ENCODE measurements at regions not wholly inside any gene's neighbourhood (a gene's known extent, or its start where the extent isn't known, plus 50 kb on each side); places are given as distances from the start of the nearest gene placed in this dataset.
"Not testable (repeated sequence)": the region's sequence is repeated elsewhere in the genome, so short reads cannot be mapped to it uniquely, and the experiment has no call there.

DNA sequence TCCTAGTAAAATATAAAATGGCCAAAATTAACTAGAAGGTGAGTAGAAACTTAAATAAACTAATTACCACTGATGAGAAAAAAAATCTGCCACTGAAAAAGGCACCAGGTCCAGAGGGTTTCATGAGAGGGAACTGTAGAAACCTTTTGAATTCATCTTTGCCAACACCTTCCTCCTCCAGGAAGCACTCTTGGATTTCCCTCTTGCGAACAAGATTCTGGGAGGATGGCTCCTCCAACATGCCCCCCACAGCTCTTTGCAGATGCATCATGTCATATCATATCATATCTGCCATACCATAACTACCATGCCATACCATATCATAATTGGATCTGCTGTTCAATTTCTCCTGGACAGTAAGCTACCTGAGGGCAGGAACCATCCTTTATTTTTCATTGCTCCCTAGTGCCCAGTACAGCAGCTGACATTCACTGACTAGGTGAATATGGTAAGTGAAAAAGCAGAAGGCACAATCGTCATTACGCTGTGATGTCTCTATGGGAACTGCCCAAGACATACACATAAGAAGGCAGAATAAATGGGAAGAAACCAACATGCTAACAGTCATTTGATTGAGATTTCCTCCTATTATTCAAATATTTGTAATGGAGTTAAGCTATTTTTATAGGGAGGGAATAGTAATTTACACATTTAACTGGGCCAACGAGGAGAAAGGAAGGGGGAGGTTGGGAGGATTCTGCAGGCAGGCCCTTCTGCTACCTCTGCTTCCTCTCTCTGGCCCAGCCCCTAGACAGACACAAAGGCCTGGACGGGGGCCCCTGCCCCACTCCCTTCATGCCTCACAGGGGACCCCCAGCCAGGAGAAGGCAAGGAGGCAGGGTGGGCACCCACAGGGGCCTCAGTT is 110.1 kb upstream of the SMURF2 start:
- no peak for DNase-seq

DNA sequence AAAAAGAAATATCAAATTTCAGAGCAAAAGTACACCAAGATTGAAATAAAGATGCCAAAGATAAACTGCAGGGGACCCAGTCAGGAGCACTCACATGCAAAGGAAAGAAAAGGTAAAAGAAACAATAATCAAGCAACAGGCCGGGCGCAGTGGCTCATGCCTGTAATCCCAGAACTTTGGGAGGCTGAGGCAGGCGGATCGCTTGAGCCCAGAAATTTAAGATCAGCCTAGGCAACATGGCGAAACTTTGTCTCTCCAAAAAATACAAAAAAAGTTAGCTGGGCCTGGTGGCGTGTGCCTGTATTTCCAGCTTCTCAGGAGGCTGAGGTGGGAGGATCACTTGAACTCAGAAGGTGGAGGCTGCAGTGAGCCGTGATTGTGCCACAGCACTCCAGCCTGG is 107.6 kb upstream of the SMURF2 start:
- no peak for DNase-seq

DNA sequence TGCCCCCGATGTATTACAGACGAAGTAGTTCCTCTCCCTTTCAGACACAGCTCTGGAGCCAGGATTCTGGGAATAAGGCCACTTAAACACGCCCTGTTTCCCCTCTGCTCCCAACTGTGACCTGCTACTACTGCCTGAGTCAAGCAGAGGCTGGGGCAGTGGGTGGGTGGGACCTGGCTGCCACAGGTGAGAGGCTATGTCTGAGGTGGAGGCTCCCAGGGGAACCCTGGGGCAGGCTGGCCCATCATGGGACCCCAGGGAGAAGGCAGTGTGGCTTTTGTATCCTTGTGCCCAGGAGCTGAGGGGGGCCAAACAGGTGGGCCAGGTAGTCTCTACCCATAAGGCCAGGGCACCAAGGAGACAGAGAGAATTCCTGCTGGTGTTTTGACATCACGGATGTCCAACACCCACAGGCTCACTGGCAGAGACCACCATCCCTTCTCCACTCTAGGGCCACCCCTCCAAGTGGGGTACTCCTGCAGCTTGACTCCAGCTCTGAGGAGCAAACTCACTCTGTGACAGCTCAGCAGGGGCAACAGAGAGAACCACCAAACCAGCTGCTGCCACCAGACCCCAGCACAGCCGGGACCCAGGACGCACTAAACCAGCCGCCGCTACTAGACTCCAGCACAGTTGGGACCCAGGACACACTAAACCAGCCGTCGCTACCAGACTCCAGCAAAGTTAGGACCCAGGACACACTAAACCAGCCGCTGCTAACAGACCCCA is 105.3 kb upstream of the SMURF2 start:
- DNase-seq, result no peak

DNA sequence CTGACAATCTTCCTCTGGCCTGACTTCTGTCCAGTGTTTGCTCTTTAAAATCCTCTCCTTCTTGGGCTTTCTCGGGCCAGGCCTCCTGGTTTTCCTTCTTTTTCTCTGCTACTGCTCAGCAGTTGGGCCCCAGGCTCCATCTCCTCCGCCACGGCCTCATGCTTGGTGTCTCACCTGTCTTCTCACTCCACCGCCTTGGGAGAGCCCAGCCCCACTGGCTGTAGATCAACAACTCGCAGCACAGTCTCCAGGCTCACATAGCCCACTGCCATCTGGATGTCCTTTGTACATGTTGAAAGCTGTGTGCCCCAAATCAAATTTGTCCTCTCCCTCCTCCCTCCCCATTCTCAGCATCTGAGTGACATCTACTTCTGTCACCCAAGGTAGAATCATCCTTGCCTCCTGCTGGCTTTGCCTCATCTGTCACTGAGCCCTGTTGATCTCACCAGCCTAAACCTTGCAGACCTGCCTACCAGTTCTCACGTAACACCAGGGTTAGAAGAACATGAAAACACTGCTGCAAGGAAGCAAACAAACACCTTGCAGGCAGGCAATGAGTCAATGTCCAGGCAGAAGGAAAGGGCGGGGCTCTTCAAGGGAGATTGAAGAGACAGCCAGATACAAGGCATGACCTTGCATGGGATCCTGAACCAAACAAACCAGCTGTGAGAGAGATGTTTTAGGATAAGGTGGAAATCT is 103.2 kb upstream of the SMURF2 start:
- DNase-seq, result no peak

DNA sequence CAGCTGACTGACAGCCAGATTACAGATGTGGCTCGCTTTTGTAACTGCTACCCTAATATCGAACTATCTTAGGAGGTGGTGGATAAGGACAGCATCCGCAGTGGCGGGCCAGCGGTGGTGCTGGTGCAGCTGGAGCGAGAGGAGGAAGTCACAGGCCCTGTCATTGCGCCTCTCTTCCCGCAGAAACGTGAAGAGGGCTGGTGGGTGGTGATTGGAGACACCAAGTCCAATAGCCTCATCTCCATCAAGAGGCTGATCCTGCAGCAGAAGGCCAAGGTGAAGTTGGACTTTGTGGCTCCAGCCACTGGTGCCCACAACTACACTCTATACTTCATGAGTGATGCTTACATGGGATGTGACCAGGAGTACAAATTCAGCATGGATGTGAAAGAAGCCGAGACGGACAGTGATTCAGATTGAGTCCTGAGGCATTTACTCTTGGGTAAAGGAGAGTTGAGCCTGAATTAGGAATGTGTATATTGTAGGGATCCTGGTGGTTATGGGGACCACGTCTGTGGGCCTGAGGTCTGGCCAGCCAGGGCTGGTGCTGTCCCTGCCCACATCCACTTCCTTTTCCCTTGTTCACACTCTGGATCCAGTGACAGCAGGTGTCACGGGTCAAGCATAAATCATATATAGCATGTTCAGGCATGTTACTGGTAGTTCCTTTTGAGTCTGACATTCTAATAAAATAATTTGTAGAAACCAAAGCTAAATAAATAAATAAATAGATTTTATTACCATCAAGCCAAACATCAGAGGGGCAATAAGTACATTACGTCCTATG is 89.0 kb upstream of the SMURF2 start:
- no peak for DNase-seq

DNA sequence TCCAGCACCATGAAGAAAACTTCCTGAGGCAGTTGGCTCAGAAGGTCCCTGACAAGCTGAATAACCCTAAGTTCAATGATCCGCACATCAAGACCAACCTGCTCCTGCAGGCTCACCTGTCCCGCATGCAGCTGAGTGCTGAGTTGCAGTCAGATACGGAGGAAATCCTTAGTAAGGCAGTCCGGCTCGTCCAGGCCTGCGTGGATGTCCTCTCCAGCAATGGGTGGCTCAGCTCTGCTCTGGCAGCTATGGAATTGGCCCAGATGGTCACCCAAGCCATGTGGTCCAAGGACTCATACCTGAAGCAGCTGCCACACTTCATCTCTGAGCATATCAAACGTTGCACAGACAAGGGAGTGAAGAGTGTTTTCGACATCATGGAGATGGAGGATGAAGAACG is 88.4 kb upstream of the SMURF2 start:
- DNase-seq, result no peak

DNA sequence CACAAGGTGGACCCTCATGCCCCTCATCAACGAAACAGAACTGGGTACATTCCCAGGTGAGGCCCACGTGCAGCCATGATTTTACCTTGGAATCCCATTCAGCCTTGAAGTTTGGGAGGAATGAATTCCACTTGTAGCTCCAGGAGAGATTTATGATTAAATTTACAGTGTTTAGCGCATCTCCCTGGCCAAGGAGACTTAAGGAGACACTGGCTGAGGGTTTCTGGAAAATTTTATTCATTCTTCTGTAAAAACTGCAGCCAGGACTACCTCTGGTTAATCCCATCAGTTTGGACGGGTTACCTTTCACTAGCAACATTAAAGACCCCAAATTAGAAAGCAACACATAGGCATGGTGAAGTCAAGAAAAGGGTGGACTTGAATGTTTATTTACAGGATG is 87.2 kb upstream of the SMURF2 start:
- DNase-seq, result no peak

DNA sequence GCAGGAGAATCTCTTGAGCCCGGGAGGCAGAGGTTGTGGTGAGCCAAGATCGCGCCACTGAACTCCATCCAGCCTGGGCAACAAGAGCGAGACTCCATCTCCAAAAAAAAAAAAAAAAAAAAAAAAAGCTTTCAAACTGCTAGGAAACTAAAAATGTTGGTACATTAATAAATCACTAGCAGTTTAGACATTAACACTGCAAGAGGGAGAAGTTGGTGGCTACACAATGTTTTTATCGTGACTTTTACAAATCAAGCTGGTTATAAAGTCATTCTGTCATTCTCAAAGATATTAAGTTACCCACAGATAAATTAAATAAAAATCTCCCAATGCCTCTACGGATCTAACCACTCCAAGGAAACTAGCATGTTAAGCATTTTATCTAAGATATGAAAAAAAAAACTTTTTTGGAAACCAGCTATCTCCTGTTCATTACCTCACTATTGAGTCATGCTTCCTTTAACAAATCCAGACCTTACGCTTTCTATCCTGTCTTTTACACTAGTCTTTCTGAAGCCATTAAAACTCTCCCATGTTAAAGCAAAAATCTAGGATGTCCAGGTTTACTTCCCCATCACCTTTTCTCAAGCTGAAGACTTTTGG is 85.9 kb upstream of the SMURF2 start:
- no peak for DNase-seq

DNA sequence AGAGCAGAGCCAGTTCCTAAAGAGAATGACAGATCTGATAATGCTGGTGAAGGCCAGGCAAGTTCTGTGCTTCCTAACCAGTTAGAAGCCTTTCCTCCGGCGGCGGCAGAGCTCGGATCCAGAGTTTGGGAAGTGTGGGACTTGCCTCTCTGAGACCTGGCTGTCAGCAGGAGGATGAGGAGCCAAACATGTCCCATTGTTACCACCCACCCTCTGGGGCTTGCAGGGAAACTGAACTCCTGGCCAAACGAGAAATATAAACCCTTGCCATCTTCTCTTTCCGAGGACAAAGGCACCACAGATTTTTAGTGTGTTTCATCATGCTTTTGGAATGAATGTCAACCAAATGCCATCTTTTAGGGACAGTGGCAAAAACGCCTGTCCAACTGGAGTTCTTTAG is 80.2 kb upstream of the SMURF2 start:
- DNase-seq, result no peak

DNA sequence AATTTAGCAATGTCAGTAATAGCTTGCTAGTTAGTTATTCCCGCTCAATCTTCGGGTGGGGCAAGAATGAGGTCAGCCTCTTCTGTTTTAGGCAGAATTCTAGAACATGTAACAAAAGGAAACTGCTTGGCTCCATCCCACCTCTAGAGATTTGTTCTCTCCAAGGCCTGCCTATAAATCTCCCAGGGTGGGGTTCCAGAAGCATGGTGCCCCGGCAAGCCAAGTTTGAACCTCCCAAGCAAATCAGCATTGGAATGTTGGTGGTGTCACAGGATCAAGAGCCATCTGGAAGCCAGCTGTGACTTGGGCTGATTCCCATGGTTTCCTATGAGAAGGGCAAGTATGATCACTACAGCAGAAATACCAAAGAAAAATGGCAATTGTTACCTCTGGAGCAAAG is 79.8 kb upstream of the SMURF2 start:
- not testable (repeated sequence) for DNase-seq

DNA sequence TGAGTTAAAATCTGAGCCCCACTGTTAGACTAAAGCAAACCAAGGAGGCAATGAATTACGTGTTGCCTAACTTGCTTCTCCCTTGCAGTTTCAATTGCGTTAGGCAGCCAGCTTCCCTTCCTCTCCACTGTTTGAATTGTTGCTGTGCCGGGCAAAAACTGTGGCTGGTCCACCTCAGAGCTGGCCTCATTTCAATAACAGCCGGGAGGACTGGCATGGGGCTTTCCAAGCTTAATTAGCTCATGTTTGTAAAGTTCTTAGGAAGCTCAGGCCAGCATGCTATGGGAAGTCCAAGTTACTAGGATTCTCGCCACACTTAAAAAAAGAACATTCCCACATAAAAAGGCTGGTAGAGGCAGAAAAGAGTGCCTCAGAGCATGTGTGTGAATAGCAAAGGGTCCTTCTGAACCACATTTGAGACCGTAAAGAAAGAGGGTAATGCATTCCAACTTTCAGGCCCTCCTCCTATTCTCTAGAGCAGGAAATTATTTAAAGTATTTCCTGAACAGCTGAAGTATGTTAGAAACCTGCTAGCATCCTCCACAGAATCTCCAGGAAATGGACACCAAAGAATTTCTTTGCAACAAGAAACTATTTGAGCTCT is 79.0 kb upstream of the SMURF2 start:
- no peak for DNase-seq

DNA sequence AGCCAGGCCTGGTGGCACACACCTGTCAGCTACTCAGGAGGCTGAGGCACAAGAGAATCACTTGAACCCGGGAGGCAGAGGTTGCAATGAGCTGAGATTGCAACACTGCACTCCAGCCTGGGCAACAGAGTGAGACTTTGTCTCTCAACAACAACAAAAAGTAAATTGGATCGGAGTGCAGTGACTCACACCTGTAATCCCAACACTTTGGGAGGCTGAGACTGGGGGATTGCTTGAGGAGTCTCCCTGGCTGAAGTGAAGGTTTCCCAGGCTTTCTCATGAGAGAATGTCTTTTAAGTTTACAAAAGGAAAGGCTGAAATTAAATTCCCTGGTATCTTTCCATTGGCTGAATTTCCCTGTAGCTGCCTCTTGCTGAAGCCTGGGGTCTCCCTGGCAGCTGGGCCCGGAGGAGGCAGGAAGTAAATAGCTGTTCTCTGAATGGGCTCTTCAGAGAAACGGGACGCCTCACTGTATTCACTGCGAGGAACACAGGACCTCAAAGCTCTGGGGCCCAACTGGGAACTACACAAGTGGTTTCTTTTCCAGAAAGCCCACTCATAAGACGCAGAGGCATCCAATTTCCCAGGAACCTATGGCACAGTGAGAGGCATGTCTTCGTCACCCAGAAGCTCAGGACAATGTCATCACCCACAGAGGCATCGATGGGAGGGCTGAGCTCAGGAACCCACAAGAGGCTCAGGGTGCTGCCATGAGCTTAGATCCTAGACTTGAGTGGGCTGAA is 77.4 kb upstream of the SMURF2 start:
- DNase-seq, result no peak

DNA sequence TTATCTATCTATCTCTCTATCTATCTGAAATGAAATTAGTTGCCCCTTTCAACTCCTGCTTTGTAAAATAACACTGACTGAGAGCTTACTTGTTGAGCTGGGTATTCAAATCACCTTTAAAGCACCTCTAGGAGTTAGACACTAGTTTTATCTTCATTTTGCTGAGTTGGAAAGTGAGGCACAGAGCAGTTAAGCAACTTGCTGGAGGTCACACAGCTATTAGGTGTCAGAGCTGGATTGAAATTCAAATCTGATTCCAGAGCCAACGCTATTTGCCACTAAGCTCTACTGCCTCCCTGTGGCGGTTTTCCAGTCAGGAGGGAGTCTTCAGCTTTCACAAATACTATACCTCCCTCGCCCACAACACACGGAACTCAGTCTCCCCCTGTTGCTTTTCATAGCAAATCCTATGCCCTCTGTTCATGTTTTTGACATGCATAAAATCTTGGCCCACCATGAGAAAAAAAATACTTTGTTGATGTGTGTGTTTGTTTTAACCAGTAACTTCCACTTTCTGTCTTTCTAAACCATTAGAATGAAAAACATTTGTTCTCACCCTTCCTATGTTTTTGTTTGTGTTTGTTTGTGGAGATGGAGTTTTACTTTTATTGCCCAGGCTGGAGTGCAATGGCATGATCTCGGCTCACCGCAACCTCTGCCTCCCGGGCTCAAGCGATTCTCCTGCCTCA is 74.8 kb upstream of the SMURF2 start:
- DNase-seq, result peak; percentile 50

DNA sequence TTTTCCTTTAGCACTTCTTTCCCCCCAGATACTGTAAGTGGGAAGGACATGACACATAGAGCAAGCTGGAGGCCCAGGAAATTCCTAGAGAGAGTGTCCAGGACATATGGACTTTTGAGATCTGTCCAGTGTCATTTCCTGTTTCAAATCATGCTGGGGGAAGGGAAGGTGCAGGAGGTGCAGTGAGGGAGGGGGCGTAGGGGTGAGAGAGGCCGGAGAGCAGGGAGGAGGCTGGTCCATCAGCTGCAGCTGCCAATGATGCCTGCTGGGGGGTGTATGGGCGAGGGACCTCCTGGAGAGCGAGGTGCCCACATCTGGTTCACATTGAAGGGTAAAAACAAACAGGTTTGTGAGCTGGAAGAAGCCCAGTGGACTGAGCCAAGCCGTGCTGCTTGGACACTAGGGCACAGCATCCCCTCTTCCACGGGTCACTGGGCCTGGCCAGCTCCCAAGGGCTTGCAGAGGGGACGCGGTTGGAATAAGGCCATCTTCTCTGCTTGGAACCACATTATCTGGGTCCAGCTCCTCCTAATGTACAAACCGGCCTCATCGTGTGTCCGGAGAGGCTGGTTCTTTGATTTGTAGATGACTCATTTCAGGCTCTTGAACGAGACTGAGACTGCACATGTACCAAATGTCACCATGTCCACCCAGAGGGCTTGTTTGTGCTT is 70.4 kb upstream of the SMURF2 start:
- DNase-seq, result no peak

DNA sequence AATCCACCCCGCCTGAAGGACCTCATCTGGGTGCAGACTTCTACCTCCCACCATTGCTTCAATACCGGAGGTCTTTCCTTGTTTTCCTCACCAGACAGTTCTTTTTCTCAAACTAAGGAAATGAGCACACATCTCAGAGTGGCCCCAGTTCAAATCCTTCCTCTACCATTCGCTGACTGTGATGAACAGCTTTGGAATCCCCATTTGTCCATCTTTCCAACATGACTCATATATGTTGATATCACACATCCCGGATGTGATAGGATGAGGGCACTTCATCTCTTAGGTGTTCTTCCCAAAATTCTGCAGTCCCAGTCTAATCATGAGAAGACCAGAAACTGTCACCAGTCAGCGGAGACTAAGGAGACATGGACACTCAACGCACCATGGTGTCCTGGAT is 67.9 kb upstream of the SMURF2 start:
- not testable (repeated sequence) for DNase-seq

DNA sequence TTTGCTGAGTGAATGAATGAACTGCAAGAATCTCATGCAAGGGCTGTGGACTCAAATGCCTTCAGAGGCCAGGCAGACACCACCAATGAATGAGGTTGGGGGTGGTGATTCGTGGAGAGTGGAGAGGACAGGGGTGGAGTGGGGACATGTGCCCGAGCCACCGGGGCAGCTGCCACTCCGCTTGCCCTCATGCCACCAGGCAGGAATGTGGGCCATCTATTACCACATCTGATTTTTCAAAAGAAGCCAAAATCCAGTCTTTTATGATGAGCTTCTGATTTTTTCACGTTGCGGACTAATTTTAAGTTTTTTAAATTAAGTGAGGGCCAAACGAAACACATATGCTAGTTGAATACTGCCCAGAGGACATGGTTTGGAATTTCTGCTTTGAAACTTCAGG is 67.1 kb upstream of the SMURF2 start:
- no peak for DNase-seq

DNA sequence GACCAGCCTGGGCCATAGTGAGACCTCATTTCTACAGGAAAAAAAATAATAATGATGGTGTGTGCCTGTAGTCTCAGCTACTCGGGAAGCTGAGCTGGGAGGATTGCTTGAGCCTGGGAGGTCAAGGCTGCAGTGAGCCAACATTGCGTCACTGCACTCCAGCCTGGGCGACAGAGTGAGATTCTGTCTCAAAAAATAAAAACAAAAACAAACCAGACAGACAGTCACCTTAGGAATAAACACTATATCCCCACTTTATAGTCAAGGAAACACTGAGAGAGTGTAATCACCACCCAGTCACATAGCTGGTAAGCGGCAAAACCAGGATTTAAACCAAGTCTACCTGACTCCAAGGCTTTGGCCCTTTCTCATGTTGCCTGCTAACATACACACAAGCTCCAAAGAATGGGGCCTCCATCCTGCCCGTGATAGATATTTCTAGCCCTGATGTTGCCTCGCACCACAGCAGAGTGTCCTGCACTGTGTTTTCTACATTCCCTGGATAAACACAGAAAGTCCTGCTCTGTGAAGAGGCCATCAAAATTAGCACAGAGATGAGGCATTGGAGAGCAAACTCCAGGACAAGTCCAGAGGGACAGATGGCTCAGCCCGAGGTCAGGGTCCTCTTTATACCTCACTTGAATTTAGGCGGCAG is 66.1 kb upstream of the SMURF2 start:
- DNase-seq, result no peak

DNA sequence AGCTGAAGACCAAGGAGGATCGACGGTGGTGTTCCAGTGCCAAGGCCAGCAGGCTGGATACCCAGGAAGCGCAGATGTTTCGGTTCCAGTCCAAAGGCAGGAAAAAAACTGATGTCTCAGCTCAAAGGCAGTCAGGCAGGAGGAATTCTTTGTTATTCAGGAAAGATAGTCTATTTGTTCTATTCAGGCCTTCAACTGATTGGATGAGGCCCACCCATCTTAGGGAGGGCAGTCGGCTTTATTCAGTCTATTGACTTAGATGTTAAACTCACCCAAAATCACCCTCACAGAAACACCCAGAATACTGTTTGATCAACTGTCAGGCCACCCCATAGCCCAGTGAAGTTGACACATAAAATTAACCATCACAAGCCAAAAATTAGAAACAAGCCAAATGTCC is 63.9 kb upstream of the SMURF2 start:
- DNase-seq, result not testable (repeated sequence)

DNA sequence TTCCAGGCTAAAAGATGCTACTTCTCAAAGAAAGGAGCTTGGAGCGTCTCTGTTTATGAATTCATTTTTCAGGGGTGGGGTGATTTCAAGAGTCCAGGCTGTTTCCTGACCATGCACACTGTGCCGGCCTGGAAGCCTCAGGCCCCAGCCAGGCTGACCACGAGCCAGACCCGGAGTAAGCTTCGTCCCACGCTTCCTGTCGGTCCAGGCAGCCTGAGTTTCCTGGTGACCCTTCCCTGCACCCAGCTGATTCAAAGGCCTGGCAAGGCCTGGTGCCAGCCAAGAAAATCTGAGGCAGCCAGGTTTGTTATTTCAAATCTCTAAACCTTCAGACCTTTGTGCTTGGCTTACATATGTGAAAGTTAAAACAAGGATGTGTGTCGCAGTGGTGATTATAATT is 62.1 kb upstream of the SMURF2 start:
- DNase-seq, result not testable (repeated sequence)

DNA sequence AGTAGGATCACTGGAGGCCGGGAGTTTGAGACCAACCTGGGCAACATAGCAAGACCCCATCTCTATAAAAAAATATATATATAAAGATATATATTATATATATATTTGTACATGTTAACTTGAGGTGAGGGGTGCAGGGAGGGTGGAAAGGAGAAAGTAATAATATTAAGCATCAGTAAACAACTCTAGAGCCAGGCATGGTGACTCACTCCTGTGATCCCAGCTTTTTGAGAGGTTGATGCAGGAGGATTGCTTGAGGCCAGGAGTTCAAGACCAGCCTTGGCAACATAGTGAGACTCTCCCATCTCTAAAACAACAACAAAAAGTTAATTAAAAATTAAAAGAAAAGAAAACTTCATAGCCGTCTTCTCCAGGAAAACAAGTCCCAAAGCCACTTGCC is 61.7 kb upstream of the SMURF2 start:
- DNase-seq, result no peak
